ENCODE measurements at regions not wholly inside any gene's neighbourhood (a gene's known extent, or its start where the extent isn't known, plus 50 kb on each side); places are given as distances from the start of the nearest gene placed in this dataset.

DNA sequence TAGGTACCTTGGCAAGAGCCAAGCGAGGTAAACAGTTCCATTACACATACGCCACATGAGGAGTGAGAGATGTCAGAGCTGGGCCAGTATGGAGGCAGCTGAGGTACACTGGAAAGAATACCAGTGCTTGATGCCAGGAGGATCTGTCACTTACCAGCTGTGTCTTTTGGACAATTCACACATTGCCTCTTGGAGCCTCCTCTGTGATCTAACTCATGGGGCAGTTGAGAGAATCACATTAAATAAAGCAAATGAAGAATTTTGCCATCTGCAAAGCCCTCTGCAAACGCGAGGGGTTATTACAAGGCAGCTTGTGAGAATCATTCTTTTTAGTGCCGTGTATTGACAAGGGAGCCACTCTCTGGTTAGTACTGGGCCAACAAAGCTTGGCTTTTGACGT is 429.7 kb upstream of the KLF4 start:
- no peak overlapping the region for H2AFZ ChIP-seq (ENCODE audit: low read depth, low read length)
- H3K4me3 ChIP-seq (replicated peaks in 1 of 3; ENCODE audit: insufficient read depth in 1 of 3, low read depth in 1 of 3, low read length in 3 of 3), result no peak overlapping the region
- intact Hi-C loops (cut with micrococcal nuclease), result no loop called here
- BruUV-seq (replicated peaks), result no TSS peak
- no peaks in the 10 kb centered on the region for H3K4me1 ChIP-seq (ENCODE audit: control insufficient read depth, extremely low read depth, insufficient read depth, low read length)
- no peaks in the 10 kb centered on the region for H4K20me1 ChIP-seq (replicated peaks; ENCODE audit: control insufficient read depth, extremely low read depth, insufficient read depth, low read length)
- no peaks in the 10 kb centered on the region for H3K9me3 ChIP-seq (replicated peaks; ENCODE audit: control insufficient read depth, insufficient read depth, low read length)
- H3K9ac ChIP-seq (replicated peaks; ENCODE audit: extremely low read depth, insufficient read depth, low read length), result no peak overlapping the region
- DNase-seq (ENCODE audit: low read depth, low spot score) (no peak), FAIRE-seq (no peak)
- TF ChIP-seq JUN (IDR thresholded peaks at IDR 0.05; ENCODE audit: borderline replicate concordance, insufficient read depth, insufficient read length, low read depth), result no peak
- TF ChIP-seq POLR2A (IDR thresholded peaks at IDR 0.05; ENCODE audit: low read depth, low read length), result no peak
- TF ChIP-seq GATA2 (IDR thresholded peaks at IDR 0.05; ENCODE audit: insufficient read depth, insufficient read length, low read depth, low read length), result no peak
- no peak for TF ChIP-seq FOS (IDR thresholded peaks at IDR 0.05; ENCODE audit: borderline replicate concordance, insufficient read depth, low read length)
- TF ChIP-seq POLR2AphosphoS5 (IDR thresholded peaks at IDR 0.05; ENCODE audit: insufficient read depth, low read depth, low read length), result no peak
- no peak for TF ChIP-seq MYC (IDR thresholded peaks at IDR 0.05; ENCODE audit: low read depth, low read length)
- TF ChIP-seq EZH2 (IDR thresholded peaks at IDR 0.05; ENCODE audit: borderline replicate concordance, low read depth, low read length, severe bottlenecking), result no peak
- TF ChIP-seq, protein P1, sequence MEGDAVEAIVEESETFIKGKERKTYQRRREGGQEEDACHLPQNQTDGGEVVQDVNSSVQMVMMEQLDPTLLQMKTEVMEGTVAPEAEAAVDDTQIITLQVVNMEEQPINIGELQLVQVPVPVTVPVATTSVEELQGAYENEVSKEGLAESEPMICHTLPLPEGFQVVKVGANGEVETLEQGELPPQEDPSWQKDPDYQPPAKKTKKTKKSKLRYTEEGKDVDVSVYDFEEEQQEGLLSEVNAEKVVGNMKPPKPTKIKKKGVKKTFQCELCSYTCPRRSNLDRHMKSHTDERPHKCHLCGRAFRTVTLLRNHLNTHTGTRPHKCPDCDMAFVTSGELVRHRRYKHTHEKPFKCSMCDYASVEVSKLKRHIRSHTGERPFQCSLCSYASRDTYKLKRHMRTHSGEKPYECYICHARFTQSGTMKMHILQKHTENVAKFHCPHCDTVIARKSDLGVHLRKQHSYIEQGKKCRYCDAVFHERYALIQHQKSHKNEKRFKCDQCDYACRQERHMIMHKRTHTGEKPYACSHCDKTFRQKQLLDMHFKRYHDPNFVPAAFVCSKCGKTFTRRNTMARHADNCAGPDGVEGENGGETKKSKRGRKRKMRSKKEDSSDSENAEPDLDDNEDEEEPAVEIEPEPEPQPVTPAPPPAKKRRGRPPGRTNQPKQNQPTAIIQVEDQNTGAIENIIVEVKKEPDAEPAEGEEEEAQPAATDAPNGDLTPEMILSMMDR (IDR thresholded peaks at IDR 0.05; ENCODE audit: extremely low read depth in 1 of 2, insufficient read depth in 1 of 2, low read depth in 1 of 2, low read length in 2 of 2), result no peak
- H3K9me1 ChIP-seq (replicated peaks; ENCODE audit: control insufficient read depth, extremely low read depth, insufficient read depth, low read length), result no peaks in the 10 kb centered on the region
- ChIA-PET POLR2A (no interaction called here), CTCF (interaction anchor here (1.3 kb wide), 1 partner anchor 13 kb away, joined by 3 read pairs; no protein-coding TSS in a partner anchor)
- H3K27ac ChIP-seq (ENCODE audit: insufficient read depth, low read depth, low read length), result no peak overlapping the region
- no peak overlapping the region for H3K4me2 ChIP-seq (ENCODE audit: insufficient read depth, low read length)
- H3K36me3 ChIP-seq (ENCODE audit: control insufficient read depth in 2 of 2, extremely low read depth in 1 of 2, insufficient read depth in 2 of 2, low read length in 2 of 2), result no peaks in the 10 kb centered on the region
- H3K27me3 ChIP-seq (ENCODE audit: control insufficient read depth in 2 of 2, insufficient read depth in 2 of 2, low read length in 2 of 2), result no peaks in the 10 kb centered on the region
- dilution Hi-C loops (cut with MboI; ENCODE audit: extremely low pct_ligation_motif_present, low sequenced_read_pairs), result no loop called here
- no peaks in the 10 kb centered on the region for H3K79me2 ChIP-seq (ENCODE audit: control insufficient read depth, insufficient read depth, low read length)

Data from endothelial cell of umbilical vein (primary cell).